Lower leg skin (tissue), 4 donors: ENCODE measurements at regions not wholly inside any gene's neighbourhood (a gene's known extent, or its start where the extent isn't known, plus 50 kb on each side); places are given as distances from the start of the nearest gene placed in this dataset.
"Not testable (repeated sequence)": the region's sequence is repeated elsewhere in the genome, so short reads cannot be mapped to it uniquely, and the experiment has no call there.

Experiments
- DNase-seq, 2 donors: peaks; one replicate each; pipeline ENCODE4 v3.0.0-alpha.2; 2019; ENCODE audit warnings: low spot score in 2 of 2
- H3K4me3 ChIP-seq: fragments of 200-600 bp; sonication (generic); 2 replicates; pipeline ENCODE4 v1.5.1; 2017; ENCODE audit warnings: mild to moderate bottlenecking, low read depth; ENCODE audit not compliant: poor library complexity, severe bottlenecking
- POLR2A ChIP-seq, 2 donors: fragments of 450-650 bp; IDR thresholded peaks; one replicate each; pipeline ENCODE4 v1.6.1; 2016 to 2017; ENCODE audit warnings: antibody characterized with exemption in 2 of 2, mild to moderate bottlenecking in 1 of 2, moderate library complexity in 1 of 2
- WGBS, 2 donors: methylation state at CpG; one replicate each; pipeline ENCODE4 v1.1.5; 2018; 5-methylcytosine and 5-hydroxymethylcytosine counted together
- intact Hi-C: fragments of 100-400 bp; cut with DNase I; formaldehyde crosslinking; loops from one replicate; pipeline ENCODE4 v1.15.0; 2023; ENCODE audit warnings: low total_unique reads
- TF ChIP-seq, protein P1 (sequence below), 3 donors: fragments of 450-650 bp; IDR thresholded peaks; one replicate each; pipeline ENCODE4 v1.5.1; 2016; ENCODE audit warnings: antibody characterized with exemption in 3 of 3, mild to moderate bottlenecking in 3 of 3, moderate library complexity in 2 of 3

GRCh38 chr9:108262836-108263235 is 593.0 kb downstream of the ACTL7B start:
- intact Hi-C loops = no loop called here
- DNase-seq = no peak
- TF ChIP-seq, protein P1, sequence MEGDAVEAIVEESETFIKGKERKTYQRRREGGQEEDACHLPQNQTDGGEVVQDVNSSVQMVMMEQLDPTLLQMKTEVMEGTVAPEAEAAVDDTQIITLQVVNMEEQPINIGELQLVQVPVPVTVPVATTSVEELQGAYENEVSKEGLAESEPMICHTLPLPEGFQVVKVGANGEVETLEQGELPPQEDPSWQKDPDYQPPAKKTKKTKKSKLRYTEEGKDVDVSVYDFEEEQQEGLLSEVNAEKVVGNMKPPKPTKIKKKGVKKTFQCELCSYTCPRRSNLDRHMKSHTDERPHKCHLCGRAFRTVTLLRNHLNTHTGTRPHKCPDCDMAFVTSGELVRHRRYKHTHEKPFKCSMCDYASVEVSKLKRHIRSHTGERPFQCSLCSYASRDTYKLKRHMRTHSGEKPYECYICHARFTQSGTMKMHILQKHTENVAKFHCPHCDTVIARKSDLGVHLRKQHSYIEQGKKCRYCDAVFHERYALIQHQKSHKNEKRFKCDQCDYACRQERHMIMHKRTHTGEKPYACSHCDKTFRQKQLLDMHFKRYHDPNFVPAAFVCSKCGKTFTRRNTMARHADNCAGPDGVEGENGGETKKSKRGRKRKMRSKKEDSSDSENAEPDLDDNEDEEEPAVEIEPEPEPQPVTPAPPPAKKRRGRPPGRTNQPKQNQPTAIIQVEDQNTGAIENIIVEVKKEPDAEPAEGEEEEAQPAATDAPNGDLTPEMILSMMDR (IDR thresholded peaks at IDR 0.05) = no peak
- no peak for TF ChIP-seq POLR2A (IDR thresholded peaks at IDR 0.05)
- 92 to 98% methylated on average over 9 of the region's 9 CpGs for WGBS, 2 donors
- no peak overlapping the region for H3K4me3 ChIP-seq

DNA sequence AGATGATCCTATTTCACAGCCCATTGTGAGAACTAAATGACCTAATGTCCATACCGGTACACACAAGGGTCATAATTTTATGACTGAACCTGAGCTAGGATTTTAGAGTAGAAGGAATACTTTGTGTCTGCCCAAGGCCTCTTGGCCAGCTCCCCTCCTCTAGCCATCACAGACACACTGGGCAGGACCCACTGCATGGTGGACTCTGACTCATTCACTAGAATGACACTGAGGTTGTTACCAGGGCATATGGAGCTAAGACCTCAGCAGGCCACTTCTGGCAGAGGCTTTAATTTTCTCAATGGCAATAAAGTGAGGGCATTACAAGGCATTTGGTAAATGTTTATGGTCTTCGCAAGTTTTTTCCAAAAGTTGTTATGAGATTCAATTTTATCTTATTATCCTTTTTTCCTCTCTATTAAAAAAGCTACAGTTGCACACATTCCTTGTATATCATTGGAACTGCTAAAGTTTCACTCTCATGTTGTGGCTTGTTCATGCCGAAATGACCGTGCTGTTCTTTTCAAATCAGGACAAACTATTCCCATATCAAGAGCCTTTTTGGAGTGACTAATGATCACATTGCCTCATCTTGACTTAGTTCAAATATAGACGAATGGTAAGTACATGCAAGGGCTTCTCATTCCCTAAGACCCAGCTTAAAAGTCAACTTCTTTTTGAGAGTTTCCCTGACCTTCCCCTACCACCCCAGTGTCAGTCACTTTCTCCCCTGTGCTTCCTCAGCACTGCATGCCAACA is 595.7 kb downstream of the ACTL7B start:
- TF ChIP-seq, protein P1 (IDR thresholded peaks at IDR 0.05) = no peak
- intact Hi-C loops = no loop called here

DNA sequence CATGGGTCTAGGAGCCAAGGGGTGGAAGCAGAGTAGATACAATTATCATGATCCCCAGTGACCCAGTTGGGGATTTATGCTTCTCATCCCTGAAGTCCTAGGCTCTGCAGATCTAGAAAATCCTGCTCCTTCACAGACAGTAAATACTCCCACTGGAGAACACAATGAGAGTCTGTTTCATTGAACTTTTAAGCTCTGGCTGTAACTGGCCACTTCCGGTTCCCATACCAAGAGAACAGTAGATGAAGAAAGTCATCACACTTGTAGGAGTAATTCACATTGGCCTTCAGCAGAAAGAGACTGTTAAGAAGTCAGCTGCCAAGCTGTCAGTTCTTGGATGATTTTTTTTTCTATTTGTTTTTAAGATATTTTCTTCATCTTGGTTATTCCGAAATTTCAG is 597.1 kb downstream of the ACTL7B start:
- no peak for DNase-seq
- WGBS, 2 donors = 34 to 38% methylated on average over 2 of the region's 2 CpGs
- no peak for TF ChIP-seq POLR2A (IDR thresholded peaks at IDR 0.05)
- TF ChIP-seq, protein P1 (IDR thresholded peaks at IDR 0.05) = no peak
- intact Hi-C loops = no loop called here
- H3K4me3 ChIP-seq = no peak overlapping the region

More for the DNA sequence above, 595.7 kb downstream of the ACTL7B start:
- WGBS, 2 donors = 64 to 66% methylated on average over 5 of the region's 5 CpGs
- no peak for DNase-seq
- H3K4me3 ChIP-seq = no peak overlapping the region

- TF ChIP-seq, protein P1 (IDR thresholded peaks at IDR 0.05) = no peak
- TF ChIP-seq POLR2A (IDR thresholded peaks at IDR 0.05) = no peak
- intact Hi-C loops = no loop called here
- no peak for DNase-seq
Measured at GRCh38 chr9:108257382-108257781, 598.4 kb downstream of the ACTL7B start.

DNA sequence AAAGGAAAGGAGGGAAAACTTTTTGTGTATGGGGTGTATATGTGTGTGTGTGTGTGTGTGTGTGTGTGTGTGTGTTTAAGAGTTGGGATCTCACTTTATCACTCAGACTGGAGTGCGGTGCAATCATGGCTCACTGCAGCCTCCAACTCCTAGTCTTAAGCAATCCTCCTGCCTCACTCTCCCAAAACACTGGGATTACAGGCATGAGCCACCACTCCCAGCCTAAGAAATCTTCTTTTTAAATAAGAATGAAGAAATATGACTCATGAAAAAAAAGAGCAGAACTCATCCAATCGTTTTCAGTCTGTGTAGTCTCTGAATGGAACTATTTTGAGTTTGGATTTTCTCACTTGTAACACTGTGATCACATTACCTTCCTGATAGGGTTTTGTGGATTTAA is 601.5 kb downstream of the ACTL7B start:
- TF ChIP-seq, protein P1 (IDR thresholded peaks at IDR 0.05) = no peak
- no peak for TF ChIP-seq POLR2A (IDR thresholded peaks at IDR 0.05)
- H3K4me3 ChIP-seq = no peak overlapping the region
- intact Hi-C loops = no loop called here
- no peak for DNase-seq
- WGBS, 2 donors = 47 to 61% methylated on average over 2 of the region's 2 CpGs

More at GRCh38 chr9:108257382-108257781, 598.4 kb downstream of the ACTL7B start:
- 33 to 57% methylated on average over 5 of the region's 5 CpGs for WGBS, 2 donors
- no peak overlapping the region for H3K4me3 ChIP-seq

- H3K4me3 ChIP-seq, DNase-seq, intact Hi-C loops: not testable (repeated sequence)
- WGBS, 2 donors = 94 to 95% methylated on average over 3 of the region's 3 CpGs
Measured at GRCh38 chr9:108247391-108247790, 608.4 kb downstream of the ACTL7B start.
